Sigmoid colon (tissue), 6 donors: ENCODE measurements at regions not wholly inside any gene's neighbourhood (a gene's known extent, or its start where the extent isn't known, plus 50 kb on each side); places are given as distances from the start of the nearest gene placed in this dataset.

Experiments
- DNase-seq: peaks from one replicate; pipeline ENCODE4 v3.0.0-alpha.2; 2019
- H3K27ac ChIP-seq, 4 donors: fragments of 200-600 bp; sonication (generic); one replicate each; pipeline ENCODE4 v1.5.1; 2016 to 2019; ENCODE audit warnings: mild to moderate bottlenecking in 1 of 4
- H3K27me3 ChIP-seq, 3 donors: fragments of 200-600 bp; sonication (generic); one replicate each; pipeline ENCODE4 v1.5.1; 2019; ENCODE audit warnings: mild to moderate bottlenecking in 1 of 3
- H3K36me3 ChIP-seq, 4 donors: fragments of 200-600 bp; sonication (generic); one replicate each; pipeline ENCODE4 v1.5.1; 2016 to 2019
- H3K4me1 ChIP-seq, 4 donors: fragments of 200-600 bp; sonication (generic); one replicate each; pipeline ENCODE4 v1.5.1; 2017 to 2019
- H3K4me3 ChIP-seq, 4 donors: fragments of 200-600 bp; sonication (generic); one replicate each; pipeline ENCODE4 v1.5.1; 2017 to 2019; ENCODE audit warnings: mild to moderate bottlenecking in 2 of 4, moderate library complexity in 1 of 4
- H3K9me3 ChIP-seq, 4 donors: fragments of 200-600 bp in 3 of 4; sonication (generic) in 3 of 4; one replicate each; pipeline versions ENCODE4 v1.5.1 to v1.6.1; 2013 to 2019
- EP300 ChIP-seq, 4 donors: sonication (generic); formaldehyde crosslinking; IDR thresholded peaks; one replicate each; pipeline ENCODE4 v1.6.1; 2017; ENCODE audit warnings: antibody characterized with exemption in 4 of 4
- POLR2A ChIP-seq, 2 donors: fragments of 450-650 bp; IDR thresholded peaks; one replicate each; pipeline ENCODE4 v1.6.1; 2016; ENCODE audit warnings: antibody characterized with exemption in 2 of 2, mild to moderate bottlenecking in 2 of 2, moderate library complexity in 2 of 2
- POLR2AphosphoS5 ChIP-seq, 4 donors: sonication (generic); formaldehyde crosslinking; IDR thresholded peaks; one replicate each; pipeline ENCODE4 v1.6.1; 2017; ENCODE audit warnings: antibody characterized with exemption in 4 of 4
- WGBS, 2 donors: extraction: QIAGEN DNeasy Blood & Tissue Kit; methylation state at CpG; one replicate each; pipeline ENCODE4 v1.1.7; 2013; 5-methylcytosine and 5-hydroxymethylcytosine counted together
- intact Hi-C: fragments of 100-400 bp; cut with DNase I; formaldehyde crosslinking; loops from one replicate; pipeline ENCODE4 v1.15.1; 2023
- TF ChIP-seq, protein P1 (sequence below), 4 experiments: fragments of 450-650 bp in 3 of 4; fragments of 200-600 bp in 1 of 4; IDR thresholded peaks; one replicate each; pipeline ENCODE4 v1.5.1; 2016 to 2019; ENCODE audit warnings: antibody characterized with exemption in 4 of 4, mild to moderate bottlenecking in 3 of 4, moderate library complexity in 2 of 4
- donor health status: healthy with polysubstance abuse.
- donor health status: healthy.

DNA sequence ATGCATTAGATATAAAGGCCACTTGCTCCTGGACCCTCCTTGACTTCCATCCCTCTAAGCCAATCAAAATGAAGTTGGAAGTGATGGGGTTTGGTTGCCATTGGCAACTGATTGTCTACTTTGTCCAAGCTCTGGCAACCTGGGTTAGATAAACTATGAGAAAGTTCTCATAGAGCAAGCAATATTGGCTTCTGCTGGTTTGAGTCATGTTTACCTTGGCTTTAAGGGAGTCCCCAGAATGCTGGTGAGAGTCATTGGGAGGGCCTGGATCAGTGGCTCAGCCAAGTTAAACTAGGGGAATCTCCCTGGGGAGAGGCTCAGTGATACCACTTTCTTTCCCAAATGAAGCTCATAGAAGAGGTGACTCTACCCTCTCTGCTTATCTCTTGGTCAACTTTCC, 176.3 kb upstream of the ROPN1 start:
- no peak for TF ChIP-seq POLR2A (IDR thresholded peaks at IDR 0.05)
- TF ChIP-seq, protein P1, sequence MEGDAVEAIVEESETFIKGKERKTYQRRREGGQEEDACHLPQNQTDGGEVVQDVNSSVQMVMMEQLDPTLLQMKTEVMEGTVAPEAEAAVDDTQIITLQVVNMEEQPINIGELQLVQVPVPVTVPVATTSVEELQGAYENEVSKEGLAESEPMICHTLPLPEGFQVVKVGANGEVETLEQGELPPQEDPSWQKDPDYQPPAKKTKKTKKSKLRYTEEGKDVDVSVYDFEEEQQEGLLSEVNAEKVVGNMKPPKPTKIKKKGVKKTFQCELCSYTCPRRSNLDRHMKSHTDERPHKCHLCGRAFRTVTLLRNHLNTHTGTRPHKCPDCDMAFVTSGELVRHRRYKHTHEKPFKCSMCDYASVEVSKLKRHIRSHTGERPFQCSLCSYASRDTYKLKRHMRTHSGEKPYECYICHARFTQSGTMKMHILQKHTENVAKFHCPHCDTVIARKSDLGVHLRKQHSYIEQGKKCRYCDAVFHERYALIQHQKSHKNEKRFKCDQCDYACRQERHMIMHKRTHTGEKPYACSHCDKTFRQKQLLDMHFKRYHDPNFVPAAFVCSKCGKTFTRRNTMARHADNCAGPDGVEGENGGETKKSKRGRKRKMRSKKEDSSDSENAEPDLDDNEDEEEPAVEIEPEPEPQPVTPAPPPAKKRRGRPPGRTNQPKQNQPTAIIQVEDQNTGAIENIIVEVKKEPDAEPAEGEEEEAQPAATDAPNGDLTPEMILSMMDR (IDR thresholded peaks at IDR 0.05): no peak
- TF ChIP-seq EP300 (IDR thresholded peaks at IDR 0.05): no peak
- TF ChIP-seq POLR2AphosphoS5 (IDR thresholded peaks at IDR 0.05): no peak
- intact Hi-C loops: no loop called here
- Histone ChIP-seq H3K9me3 (no peaks in the 10 kb centered on the region), H3K4me1 (peaks cover 0 to 8% (median 3%) of the 10 kb centered on the region in 4 donors), H3K27ac (no peak overlapping the region), H3K4me3 (no peak overlapping the region), H3K27me3 (no peaks in the 10 kb centered on the region), H3K36me3 (no peaks in the 10 kb centered on the region)
- no peak for DNase-seq

GRCh38 chr3:124172283-124172682, 180.4 kb upstream of the ROPN1 start:
- Histone ChIP-seq H3K36me3 (no peaks in the 10 kb centered on the region), H3K27me3 (no peaks in the 10 kb centered on the region), H3K27ac (no peak overlapping the region), H3K4me1 (peaks cover 0 to 38% (median 13%) of the 10 kb centered on the region in 4 donors), H3K9me3 (no peaks in the 10 kb centered on the region), H3K4me3 (no peak overlapping the region)
- TF ChIP-seq EP300 (IDR thresholded peaks at IDR 0.05): no peak
- no peak for TF ChIP-seq POLR2AphosphoS5 (IDR thresholded peaks at IDR 0.05)
- TF ChIP-seq, protein P1 (IDR thresholded peaks at IDR 0.05): no peak
- WGBS, 2 donors: 83 to 87% methylated on average over 2 of the region's 2 CpGs
- intact Hi-C loops: loop anchor here (5.0 kb wide), 1 partner anchor 110 kb away; no protein-coding TSS in a partner anchor
- no peak for DNase-seq

DNA sequence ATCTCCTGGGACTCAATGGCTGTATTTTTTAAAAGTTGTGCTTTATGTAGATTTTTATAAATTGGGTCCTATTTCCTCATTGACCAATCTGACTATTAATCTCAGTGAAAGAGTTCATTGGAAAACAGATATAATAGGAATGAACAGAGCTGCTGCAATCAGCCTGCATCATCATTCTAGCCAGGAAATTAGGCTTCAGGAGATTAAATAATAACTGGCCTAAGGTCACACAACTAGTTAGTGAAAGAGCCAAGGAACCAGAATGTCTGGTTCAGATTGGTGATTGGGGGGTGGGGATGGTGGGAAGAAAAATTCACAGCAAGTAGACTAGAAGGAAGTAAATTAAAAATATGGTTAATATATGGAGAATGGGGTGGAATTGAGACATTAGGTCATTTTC, 180.9 kb upstream of the ROPN1 start:
- Histone ChIP-seq H3K27ac (no peak overlapping the region), H3K4me1 (peaks cover 0 to 42% (median 15%) of the 10 kb centered on the region in 4 donors), H3K4me3 (no peak overlapping the region), H3K27me3 (no peaks in the 10 kb centered on the region), H3K36me3 (no peaks in the 10 kb centered on the region), H3K9me3 (no peaks in the 10 kb centered on the region)
- TF ChIP-seq EP300 (IDR thresholded peaks at IDR 0.05): no peak
- DNase-seq: no peak
- intact Hi-C loops: loop anchor here (5.0 kb wide), 1 partner anchor 109 kb away; no protein-coding TSS in a partner anchor

- no peaks in the 10 kb centered on the region for H3K9me3 ChIP-seq
- H3K27ac ChIP-seq: no peak overlapping the region
- peaks cover 0 to 42% (median 15%) of the 10 kb centered on the region in 4 donors for H3K4me1 ChIP-seq
- WGBS, 2 donors: 44 to 58% methylated on average over 3 of the region's 3 CpGs
- no peak overlapping the region for H3K4me3 ChIP-seq
- intact Hi-C loops: loop anchor here (5.0 kb wide), 1 partner anchor 108 kb away; no protein-coding TSS in a partner anchor
- no peak for TF ChIP-seq POLR2AphosphoS5 (IDR thresholded peaks at IDR 0.05)
- TF ChIP-seq, protein P1 (IDR thresholded peaks at IDR 0.05): no peak
- no peak for TF ChIP-seq POLR2A (IDR thresholded peaks at IDR 0.05)
- TF ChIP-seq EP300 (IDR thresholded peaks at IDR 0.05): no peak
- no peaks in the 10 kb centered on the region for H3K36me3 ChIP-seq
- DNase-seq: no peak
- H3K27me3 ChIP-seq: no peaks in the 10 kb centered on the region
Observed at GRCh38 chr3:124174476-124174875, 182.6 kb upstream of the ROPN1 start.

DNA sequence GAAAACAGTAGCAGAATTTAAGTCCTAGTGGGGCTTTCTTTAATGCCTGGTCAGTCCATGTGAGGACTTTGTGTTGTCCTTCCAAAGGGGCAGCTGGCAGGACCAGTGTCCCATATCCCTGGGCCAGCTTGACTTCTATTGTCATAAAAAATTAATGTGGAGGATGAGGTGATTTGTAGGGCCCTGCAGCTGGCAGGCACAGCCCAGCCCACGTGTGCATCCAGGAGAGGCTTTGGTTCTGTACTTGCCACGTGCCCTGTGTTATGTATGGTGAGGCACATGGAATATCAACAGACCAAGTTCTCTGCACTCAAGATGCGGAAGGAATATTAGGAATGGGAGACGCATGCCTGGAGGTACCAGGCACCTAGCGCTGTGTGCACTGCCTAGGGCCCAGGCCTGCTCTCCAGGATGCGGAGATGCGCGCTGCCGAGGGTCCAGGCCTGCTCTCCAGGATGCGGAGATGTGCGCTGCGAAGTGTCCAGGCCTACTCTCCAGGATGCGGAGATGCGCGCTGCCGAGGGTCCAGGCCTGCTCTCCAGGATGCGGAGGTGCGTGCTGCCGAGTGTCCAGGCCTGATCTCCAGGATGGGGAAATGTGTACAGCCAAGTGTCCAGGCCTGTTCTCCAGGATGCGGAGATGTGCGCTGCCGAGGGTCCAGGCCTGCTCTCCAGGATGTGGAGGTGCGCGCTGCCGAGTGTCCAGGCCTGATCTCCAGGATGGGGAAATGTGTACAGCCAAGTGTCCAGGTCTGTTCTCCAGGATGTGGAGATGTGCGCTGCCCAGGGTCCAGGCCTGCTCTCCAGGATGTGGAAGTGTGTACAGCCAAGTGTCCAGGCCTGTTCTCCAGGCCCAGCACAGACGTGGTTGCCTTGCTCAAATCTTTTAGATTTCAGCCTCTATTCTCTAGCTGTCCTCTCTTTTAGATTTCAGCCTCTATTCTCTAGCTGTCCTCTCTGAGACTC, 183.3 kb upstream of the ROPN1 start:
- no peak overlapping the region for H3K27ac ChIP-seq
- H3K9me3 ChIP-seq: no peaks in the 10 kb centered on the region
- WGBS, 2 donors: 95 to 96% methylated on average over 27 of the region's 27 CpGs
- peaks cover 0 to 39% (median 13%) of the 10 kb centered on the region in 4 donors for H3K4me1 ChIP-seq
- TF ChIP-seq, protein P1 (IDR thresholded peaks at IDR 0.05): no peak
- TF ChIP-seq POLR2A (IDR thresholded peaks at IDR 0.05) (no peak), EP300 (IDR thresholded peaks at IDR 0.05) (no peak), POLR2AphosphoS5 (IDR thresholded peaks at IDR 0.05) (no peak)
- H3K4me3 ChIP-seq: no peak overlapping the region
- H3K27me3 ChIP-seq: no peaks in the 10 kb centered on the region
- intact Hi-C loops: loop anchor here (5.0 kb wide), 1 partner anchor 107 kb away; no protein-coding TSS in a partner anchor
- no peak for DNase-seq
- no peaks in the 10 kb centered on the region for H3K36me3 ChIP-seq
